Uterus (tissue), 2 donors: ENCODE measurements at regions not wholly inside any gene's neighbourhood (a gene's known extent, or its start where the extent isn't known, plus 50 kb on each side); places are given as distances from the start of the nearest gene placed in this dataset.

ENCODE experiments used
- CTCF ChIP-seq, 4 experiments: fragments of 200-600 bp in 2 of 4; fragments of 450-650 bp in 2 of 4; sonication (generic) in 2 of 4; IDR thresholded peaks; one replicate each; pipeline ENCODE4 v1.5.1; 2016 to 2019; ENCODE audit warnings: antibody characterized with exemption in 4 of 4, mild to moderate bottlenecking in 2 of 4, moderate library complexity in 1 of 4
- POLR2A ChIP-seq, 2 donors: fragments of 450-650 bp; IDR thresholded peaks; one replicate each; pipeline ENCODE4 v1.6.1; 2016; ENCODE audit warnings: antibody characterized with exemption in 2 of 2, mild to moderate bottlenecking in 1 of 2, moderate library complexity in 1 of 2

DNA sequence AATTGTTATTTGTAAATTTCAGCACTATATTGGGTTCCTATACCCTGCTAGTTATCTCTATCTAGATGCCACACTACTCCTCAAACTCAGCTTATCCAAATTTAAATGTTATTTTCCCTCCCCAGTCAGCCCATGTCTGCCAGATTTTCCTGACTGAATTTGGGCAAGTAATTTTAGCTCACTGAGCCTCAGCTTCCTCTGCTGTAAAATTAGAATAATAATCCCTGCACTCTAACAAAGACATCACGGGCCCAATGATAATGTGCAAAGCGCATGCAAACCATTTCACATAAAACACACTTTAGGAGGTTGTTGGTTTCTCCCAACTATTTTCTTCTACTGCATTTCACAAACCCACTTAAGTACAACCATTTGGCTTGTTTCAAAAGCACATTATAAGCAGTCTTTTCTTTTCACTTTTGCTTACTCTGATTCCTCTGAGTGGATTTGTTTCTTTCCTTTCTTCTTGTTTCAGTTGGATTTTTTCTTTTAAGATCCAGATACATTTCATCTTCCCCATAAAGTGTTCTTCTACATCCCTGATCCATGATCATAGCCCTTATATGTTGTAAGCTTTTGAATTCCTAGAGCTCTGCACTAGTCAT lies 152.8 kb upstream of the DPT start:
- TF ChIP-seq POLR2A (IDR thresholded peaks at IDR 0.05), result no peak
- no peak for TF ChIP-seq CTCF (IDR thresholded peaks at IDR 0.05)
